Right ventricle myocardium inferior (tissue), 1 donor: ENCODE measurements at regions not wholly inside any gene's neighbourhood (a gene's known extent, or its start where the extent isn't known, plus 50 kb on each side); places are given as distances from the start of the nearest gene placed in this dataset.

ENCODE experiments used
- ATAC-seq: fragments of 200-7000 bp; cut with Tn5 transposase; one replicate; pipeline ENCODE4 v1.9.1; 2020; ENCODE audit warnings: mild to moderate bottlenecking, moderate library complexity
- DNase-seq: peaks from one replicate; pipeline ENCODE4 v3.0.0; 2021; ENCODE audit errors: missing footprints
- intact Hi-C: fragments of 100-400 bp; cut with DNase I; formaldehyde crosslinking; loops from one replicate; pipeline ENCODE4 v1.11.0; 2022
- donor health status: DM: no; HTN: yes; CAD: no; lungs with severe emphysema.

DNA sequence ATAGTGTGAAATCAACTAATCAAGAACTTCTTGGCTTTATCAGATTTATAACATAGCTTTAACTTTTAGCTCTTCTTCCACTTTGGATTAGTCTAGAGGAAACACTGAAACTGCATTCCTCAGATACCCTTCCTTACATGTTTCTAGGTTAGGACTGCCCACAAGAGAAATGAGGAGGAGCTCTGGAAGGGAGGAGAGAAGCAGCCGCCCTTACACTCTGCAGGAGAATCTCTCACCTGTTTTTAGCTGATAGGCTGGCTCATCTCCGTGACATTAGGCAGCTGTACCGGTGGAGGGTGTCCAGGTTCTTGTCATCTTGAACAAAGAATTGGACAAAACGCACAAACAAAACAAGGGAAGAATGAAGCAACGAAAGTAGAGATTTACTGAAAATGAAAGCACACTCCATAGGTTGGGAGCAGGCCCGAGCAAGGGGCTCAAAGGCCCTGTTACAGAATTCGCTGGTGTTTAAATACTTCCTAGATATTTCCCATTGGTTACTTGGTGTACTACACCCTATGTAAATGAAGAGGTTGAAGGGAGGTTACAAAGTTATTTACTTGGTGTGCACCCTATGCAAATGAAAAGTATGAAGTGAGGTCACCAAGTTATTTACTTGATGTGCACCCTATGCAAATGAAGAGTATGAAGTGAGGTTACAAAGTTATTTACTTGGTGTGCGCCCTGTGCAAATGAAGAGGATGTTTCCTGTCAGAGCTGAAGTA lies 524.9 kb upstream of the CHRM3 start:
- DNase-seq (no peak), ATAC-seq (no peak)
- intact Hi-C loops: no loop called here

DNA sequence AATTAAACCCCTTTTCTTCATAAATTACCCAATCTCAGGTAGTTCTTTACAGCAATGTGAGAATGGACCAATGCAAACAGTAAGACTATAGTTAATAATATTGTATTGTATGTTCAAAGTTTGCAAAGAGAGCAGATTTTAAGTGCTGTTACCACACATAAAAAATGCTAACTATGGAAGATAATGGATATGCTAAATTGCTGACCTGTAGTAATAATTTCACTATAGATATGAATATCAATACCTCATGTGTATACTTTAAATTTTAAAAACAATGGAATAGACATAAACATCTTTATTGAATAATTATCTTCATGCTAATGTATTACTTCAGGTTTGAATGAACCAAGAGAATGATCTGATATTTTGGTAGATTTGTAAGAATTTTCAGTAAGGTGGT lies 552.4 kb upstream of the CHRM3 start:
- intact Hi-C loops: no loop called here
- ATAC-seq (no peak), DNase-seq (no peak)

DNA sequence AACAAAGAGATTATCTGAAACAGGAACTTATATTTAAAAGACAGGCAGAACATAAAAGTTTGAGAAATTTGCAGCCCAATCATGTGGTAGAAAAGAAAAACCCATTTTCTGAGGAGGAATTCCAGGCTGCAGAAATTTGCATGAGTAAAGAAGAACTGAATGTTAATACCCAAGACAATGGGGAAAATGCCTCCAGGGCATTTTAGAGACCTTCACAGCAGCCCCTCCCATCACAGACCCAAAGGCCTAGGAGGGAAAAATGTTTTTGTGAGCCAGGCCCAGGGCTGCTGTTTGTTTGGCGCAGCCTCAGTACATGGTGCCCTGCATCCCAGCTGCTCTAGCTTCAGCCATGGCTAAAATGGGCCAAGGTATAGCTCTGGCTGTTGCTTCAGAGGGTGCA lies 554.3 kb upstream of the CHRM3 start:
- DNase-seq: no peak
- intact Hi-C loops: no loop called here
- ATAC-seq: no peak

DNA sequence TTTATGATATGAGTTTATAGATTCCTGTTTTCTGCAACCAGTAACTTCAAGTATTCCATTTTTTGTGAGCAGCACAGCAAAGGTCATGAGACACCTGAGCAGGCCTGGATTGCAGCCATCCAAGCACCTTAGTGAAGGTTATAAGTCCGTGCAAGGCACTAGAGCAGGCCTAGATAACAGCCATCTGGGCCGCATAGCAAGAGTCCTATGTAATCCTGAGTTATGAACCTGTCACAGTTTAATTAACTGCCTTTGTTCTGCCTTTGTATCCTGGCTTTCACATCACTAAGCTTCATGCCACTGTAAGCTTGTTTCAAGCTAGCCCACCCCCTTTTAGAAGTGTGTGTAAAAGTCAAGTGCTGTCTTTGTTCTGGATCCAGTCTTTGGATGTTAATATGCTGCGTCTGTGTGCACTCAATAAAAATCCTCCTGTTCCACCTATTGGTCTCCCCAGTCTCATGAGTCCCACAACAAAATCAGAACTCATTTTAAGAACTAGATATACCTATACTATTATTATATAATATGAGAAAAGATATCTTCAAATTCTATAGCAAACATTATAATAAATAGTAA lies 556.2 kb upstream of the CHRM3 start:
- intact Hi-C loops: no loop called here
- ATAC-seq (no peak), DNase-seq (no peak)

DNA sequence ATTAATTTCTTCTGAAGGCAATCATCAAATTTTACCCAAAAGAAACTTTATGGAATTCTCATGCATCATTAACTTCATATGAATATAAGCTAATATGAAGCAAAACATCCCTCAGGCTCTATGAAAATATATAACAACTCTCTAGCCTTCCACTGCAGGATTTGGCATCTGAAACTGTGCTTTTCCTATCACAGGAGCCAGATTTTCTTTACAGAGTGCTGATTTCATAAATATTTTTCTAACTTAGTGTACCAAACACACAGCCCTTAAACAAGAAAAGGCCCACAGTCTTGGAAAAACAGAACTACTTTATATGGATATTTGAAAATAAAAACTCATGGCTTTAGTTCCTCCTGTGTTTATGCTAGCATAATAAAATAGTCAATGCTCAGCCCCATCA lies 559.5 kb upstream of the CHRM3 start:
- no peak for DNase-seq
- no peak for ATAC-seq
- intact Hi-C loops: no loop called here

DNA sequence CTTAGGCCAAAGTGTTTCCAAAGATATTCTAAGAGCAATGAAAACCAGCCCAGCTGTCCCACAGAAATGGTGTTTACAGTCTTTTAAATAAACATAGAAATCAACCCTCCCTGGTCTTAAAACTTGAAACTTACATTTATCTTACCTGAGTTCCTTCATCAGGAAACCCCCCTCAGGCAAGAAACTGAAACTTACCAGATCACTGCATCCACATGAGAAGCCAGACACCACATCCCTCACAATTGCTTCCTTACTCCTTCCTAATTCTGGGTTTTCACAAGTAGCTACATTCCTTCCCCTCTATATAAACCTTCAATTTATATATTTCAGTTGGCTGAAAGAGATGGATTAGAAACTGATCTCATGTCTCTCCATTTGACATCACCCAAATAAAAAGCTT lies 563.0 kb upstream of the CHRM3 start:
- ATAC-seq (no peak), DNase-seq (no peak)
- intact Hi-C loops: no loop called here

DNA sequence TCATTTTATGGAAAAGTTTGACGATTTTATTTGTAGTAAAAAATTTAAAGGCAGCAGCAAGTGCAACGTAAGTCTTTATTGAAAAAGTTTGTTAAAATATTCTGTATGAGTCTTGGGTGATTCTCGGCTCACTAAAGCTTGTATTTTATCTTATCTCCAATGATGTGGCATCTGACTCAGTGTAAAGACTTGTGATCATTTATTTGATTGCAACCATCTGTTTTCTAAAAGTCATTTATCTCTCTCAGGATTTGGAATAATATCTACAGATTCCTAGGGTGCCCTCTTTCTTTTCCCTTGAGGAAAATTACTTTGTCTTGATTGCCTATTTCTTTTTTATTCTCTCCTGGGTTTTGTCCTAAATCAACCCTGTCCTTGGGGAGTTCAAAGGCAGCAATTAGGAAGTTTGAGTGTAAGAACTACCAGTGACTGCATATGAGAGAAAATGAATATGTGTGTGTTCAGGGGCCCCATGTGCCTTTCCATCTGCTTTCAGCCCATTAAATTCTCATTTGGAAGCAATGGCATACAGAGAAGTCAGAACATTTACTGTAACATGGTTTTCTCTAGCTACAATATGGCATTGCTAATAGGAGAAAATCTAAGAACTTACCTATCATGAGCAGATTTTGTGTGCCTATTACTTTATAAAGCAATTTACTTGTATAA lies 575.0 kb upstream of the CHRM3 start:
- no peak for ATAC-seq
- intact Hi-C loops: no loop called here
- no peak for DNase-seq

DNA sequence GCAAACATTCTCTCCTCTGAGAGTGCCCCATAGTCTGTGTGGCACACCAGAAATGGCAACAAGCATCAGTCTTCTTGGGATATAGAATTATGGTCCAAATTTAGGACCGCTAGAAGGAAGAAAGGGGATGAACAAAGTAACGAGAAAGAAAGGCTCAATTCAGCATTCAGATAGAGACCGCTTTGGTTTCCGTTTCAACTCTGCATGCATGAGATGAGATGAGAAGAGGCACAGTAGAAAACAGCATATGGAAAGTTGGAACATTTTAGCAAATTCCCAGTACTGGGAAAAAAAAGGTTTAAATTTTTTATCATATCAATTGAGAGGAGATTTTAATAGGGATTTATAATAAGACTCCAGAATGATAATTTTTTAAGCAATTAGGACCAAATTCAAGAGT lies 595.5 kb upstream of the CHRM3 start:
- intact Hi-C loops: no loop called here
- DNase-seq (no peak), ATAC-seq (no peak)

DNA sequence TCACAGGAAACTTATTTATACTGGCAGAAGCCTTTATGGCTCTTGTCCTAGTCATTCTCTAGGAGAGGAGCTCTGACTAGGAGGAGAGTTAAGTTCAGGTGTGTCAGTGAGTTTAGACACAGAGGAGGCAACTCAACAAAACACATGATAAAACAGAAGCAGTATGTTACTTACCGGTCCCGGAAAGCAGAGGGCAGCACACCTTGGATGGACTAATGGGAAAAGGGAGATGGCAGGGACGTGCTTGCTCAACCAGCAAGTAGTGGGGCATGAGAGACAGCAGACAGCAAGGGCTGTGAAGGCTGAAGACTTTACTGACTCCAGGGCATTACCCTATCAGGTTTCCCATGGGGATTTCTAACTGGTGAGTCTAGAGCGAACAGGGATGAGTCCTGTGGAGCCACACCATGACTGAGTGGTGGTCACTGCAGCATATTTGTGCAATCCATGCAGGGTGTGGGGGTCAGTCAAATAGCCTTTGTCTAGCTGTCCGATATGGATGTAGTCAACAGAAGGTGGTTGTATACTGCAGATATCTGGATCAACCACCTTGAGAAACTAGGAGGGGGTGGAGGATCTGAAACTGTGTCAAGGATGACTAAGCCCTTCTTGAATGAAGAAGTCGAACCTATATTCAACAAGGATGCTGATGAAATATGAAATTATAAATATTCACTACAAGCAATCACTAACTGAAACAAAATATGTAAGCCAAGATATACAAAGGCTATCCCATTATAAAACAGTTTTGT lies 596.3 kb upstream of the CHRM3 start:
- ATAC-seq (no peak), DNase-seq (no peak)
- intact Hi-C loops: no loop called here

DNA sequence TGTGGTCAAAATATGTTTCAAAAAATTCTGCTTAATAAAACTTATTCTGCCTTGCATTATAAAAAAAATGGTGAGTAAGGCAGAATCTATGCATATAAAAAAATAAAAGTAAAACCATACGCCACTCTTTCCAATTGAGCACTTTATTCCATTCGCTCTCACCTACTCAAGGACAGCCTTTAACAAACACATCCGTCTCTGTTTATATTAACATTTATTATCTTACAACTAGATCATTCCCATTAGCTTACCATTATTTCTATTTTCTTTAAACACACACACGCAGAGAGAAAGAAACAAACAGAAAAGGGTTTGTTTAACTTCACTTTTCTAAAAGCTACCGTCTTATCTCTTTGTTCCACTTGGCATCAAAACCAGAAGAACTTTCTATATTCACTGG lies 598.9 kb upstream of the CHRM3 start:
- no peak for DNase-seq
- intact Hi-C loops: no loop called here
- no peak for ATAC-seq

DNA sequence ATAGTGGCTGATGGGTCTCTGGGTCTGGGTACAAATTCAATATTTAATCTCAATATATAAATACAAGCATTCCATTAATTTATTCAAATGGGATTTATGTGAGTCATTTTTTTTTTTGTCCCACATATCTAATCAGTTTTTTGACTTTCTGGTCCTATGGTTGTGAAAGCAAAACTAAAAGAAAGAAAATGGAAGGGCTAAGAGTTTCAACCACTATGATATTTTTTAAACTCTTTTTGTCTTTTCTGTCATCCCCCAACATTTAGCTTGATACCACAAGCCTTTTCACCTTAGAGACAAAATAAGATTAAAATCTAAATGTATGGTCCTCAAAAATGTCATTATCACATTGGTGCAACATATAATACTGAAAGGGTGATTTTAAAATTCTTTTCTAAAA lies 602.7 kb upstream of the CHRM3 start:
- DNase-seq (no peak), ATAC-seq (no peak)
- intact Hi-C loops: no loop called here

DNA sequence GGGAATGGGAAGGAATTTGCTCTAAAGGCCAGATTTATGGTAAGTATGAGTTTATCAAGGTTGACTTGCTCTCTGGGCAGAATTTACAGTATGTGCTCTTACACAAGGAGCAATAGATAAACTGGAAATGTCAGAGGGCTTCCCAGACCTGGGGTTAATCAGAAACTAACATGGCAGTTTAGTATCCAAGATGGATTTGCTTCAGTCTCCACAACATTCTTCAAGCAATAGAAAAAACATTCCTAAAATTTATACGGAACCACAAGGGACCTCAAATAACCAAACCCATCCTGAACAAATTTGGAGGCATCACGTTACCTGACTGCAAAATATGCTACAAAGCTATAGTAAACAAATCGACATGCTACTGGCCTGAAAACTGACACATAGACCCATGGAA lies 606.7 kb upstream of the CHRM3 start:
- DNase-seq (no peak), ATAC-seq (no peak)
- intact Hi-C loops: no loop called here

DNA sequence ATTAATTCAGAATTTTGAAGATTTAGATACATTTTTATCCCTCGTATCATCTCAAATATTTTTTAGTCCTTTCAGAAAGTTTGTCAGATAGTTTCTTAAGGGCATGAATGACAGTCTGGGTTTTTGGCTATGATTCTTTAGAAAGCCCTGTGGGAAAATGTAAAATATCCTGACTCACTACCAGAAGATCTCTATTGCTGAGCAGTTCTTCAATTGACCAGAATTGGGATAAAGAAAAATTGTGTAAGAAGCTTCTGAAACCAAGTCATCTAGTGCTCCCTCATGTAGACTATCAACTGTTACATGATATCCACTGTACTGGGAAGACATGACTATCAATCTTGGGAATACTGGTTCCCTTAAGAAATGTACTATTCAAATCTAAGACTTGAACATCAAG lies 608.3 kb upstream of the CHRM3 start:
- intact Hi-C loops: no loop called here
- DNase-seq (no peak), ATAC-seq (no peak)

DNA sequence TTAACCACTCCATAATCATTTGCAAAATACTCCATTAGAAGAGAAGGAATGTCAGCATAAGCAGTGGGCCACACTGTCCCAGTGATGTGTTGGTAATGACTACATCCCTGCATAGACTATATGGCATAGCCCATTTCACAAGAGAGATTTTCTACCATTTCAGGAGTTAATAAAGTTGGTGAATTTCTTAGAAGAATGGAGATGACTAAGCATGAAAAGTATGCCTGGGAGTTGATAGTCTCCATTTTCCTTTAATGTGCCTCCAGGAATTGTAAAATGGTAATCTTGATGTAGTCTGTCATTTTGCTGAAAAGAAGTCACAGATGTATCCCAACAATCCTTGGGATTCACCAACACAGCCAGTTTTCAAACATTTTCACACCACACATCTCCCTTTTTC lies 608.8 kb upstream of the CHRM3 start:
- DNase-seq (no peak), ATAC-seq (no peak)
- intact Hi-C loops: no loop called here

DNA sequence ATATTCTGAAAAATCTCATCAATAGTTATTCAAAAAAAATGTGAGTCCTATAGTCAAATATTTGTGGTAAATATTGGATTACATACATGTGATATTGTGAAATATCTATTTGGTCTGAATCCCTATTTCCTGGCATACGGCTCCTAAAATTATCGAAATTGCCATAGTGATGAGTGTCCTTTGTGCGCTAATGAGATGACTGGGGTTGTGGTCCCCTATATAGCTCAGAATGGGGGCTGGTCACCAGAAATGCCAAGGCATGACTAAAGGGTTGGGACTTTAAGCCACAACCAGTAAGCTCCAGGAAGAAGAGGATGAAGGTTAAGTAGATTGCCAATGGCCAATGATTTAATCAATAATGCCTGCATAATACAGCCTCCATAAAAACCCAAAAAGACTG lies 610.2 kb upstream of the CHRM3 start:
- ATAC-seq (no peak), DNase-seq (no peak)
- intact Hi-C loops: no loop called here

DNA sequence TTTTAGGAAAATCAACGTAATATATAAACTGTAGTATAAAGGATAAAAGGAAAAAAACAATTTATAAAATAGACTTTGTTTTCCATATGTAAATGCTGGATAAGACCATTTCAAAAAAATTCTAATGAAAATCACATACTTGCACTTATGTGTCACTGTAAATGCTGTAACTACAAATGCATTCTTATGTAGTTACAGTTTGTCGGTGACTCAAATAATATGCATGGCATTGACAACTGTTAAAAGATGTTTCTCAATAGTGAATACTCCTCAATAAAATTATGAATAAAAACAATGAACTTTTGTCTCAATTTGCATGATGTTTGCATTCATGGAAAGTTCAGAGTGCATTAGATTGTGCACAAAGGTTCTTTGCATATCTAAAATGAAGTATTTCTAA lies 614.0 kb upstream of the CHRM3 start:
- intact Hi-C loops: no loop called here
- no peak for DNase-seq
- ATAC-seq: no peak

DNA sequence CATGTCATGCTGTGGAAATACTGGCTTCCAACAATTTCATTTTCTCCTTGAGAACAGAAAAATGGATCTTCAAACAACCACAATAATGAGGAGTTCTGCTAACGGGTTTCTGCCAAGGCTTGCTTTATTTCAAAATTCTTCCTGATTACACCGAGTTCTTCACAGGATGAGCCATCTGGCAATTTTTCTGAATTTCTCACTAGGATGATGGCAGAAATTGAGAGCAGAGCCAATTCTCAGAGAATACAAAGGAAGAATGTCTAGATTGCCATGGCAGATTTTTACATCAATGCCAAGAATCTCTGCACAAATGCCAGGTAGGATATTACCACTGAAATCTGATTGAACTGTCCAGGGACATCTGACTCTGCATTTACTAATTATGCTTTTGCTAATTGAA lies 619.0 kb upstream of the CHRM3 start:
- no peak for DNase-seq
- no peak for ATAC-seq
- intact Hi-C loops: no loop called here

DNA sequence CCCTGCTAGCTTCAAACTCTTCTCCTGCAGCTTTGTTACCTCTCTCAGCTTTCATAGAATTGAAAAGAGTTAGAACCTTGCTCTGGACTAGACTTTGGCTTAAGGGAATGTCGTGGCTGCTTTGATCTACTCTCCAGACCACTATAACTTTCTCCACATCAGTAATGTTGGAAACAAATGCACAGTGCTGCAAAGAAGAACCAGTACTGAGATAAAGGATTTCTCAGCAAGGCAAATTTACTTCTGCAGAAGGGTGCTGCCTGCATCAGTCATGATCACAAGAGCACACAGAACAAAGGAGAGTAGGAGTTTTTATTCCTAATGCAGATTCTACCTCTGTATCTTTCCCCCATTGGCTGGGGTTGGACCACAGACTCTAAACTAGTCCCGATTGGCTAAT lies 621.6 kb upstream of the CHRM3 start:
- intact Hi-C loops: no loop called here
- ATAC-seq (no peak), DNase-seq (no peak)

DNA sequence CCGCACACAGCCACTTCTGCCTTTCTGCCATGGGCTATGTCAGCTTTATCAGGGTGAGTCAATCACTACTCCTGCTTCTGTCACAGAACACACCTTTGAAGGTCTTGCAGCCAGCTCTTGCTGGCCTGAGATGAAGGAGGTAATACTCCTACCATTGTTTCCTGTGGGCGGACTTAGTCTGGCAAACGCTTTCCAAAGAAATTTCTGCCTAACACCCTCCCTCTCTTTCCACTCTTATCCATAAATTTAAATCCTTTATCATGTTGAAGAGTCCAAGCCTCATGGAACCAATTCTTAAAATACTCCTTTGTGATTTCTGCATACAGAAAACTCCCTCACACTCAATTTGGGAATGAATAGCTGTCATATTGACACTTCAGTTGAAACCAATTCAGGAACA lies 633.1 kb upstream of the CHRM3 start:
- DNase-seq: no peak
- intact Hi-C loops: no loop called here
- ATAC-seq: no peak

DNA sequence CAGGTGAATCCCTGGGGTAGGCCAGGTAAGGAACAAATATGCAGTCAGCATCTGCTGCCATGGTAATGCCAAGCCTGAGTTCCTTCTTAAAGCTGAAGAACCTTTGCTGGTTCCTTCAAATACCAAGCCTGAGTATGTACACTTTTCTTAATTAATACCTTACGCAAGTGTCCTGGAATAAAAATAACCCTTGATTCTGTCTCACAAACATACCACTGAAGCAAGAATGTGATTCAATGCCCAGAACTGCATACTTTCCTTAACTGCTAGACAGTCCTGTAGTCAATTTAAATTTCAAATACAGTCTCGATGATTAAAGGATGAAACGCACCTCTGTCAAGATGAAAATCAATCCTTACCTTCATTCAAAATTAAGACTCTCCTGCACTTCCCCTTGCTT lies 634.0 kb upstream of the CHRM3 start:
- intact Hi-C loops: no loop called here
- DNase-seq: no peak
- no peak for ATAC-seq
